Transverse colon (tissue), 4 donors: ENCODE measurements at regions not wholly inside any gene's neighbourhood (a gene's known extent, or its start where the extent isn't known, plus 50 kb on each side); places are given as distances from the start of the nearest gene placed in this dataset.

Source experiments
- DNase-seq: peaks from one replicate; pipeline ENCODE4 v3.0.0-alpha.2; 2019
- H3K27ac ChIP-seq, 4 donors: fragments of 200-600 bp; sonication (generic); 2 replicates each; pipeline ENCODE4 v1.5.1; 2016 to 2018; ENCODE audit warnings: inconsistent platforms in 4 of 4
- H3K27me3 ChIP-seq: fragments of 200-600 bp; sonication (generic); 2 replicates; pipeline ENCODE4 v1.5.1; 2017; ENCODE audit warnings: inconsistent platforms
- H3K36me3 ChIP-seq, 4 donors: fragments of 200-600 bp; sonication (generic); 2 replicates each; pipeline ENCODE4 v1.5.1; 2017 to 2019; ENCODE audit warnings: inconsistent platforms in 4 of 4
- H3K4me1 ChIP-seq, 4 donors: fragments of 200-600 bp; sonication (generic); 2 replicates each; pipeline ENCODE4 v1.5.1; 2017 to 2020; ENCODE audit warnings: inconsistent platforms in 4 of 4
- H3K4me3 ChIP-seq, 4 donors: fragments of 200-600 bp; sonication (generic); 1 replicate in 1 of 4; 2 replicates in 3 of 4; pipeline versions ENCODE4 v1.5.1 to v1.6.1; 2017 to 2019; ENCODE audit warnings: inconsistent platforms in 4 of 4
- H3K9me3 ChIP-seq, 2 donors: fragments of 200-600 bp; sonication (generic); 2 replicates each; pipeline ENCODE4 v1.5.1; 2017 to 2019; ENCODE audit warnings: inconsistent platforms in 2 of 2
- EP300 ChIP-seq: sonication (generic); formaldehyde crosslinking; IDR thresholded peaks from one replicate; pipeline ENCODE4 v1.6.1; 2017; ENCODE audit warnings: antibody characterized with exemption, low read depth
- POLR2A ChIP-seq: fragments of 450-650 bp; IDR thresholded peaks from one replicate; pipeline ENCODE4 v1.6.1; 2016; ENCODE audit warnings: antibody characterized with exemption, mild to moderate bottlenecking, moderate library complexity
- POLR2AphosphoS5 ChIP-seq, 3 donors: sonication (generic); formaldehyde crosslinking; IDR thresholded peaks; one replicate each; pipeline ENCODE4 v1.6.1; 2016; ENCODE audit warnings: antibody characterized with exemption in 3 of 3
- WGBS, 2 donors: methylation state at CpG; one replicate each; pipeline ENCODE4 v1.1.5; 2018; ENCODE audit warnings: low coverage in 1 of 2; 5-methylcytosine and 5-hydroxymethylcytosine counted together
- in situ Hi-C, 4 donors: fragments of 200-750 bp; cut with MboI; loops; one replicate each; pipeline versions ENCODE4 v1.15.0 to v1.15.1; 2017; ENCODE audit warnings: low sequenced_read_pairs in 3 of 4, low pct_ligation_motif_present in 1 of 4, low pct_unique_long_range_greater_than_20kb in 1 of 4
- intact Hi-C: fragments of 100-400 bp; cut with DNase I; formaldehyde crosslinking; loops from one replicate; pipeline ENCODE4 v1.15.1; 2023; ENCODE audit warnings: low total_unique reads
- small RNA-seq, 4 donors: library from RNA; depleted of rRNA; stranded (forward); fragments of <200 nt; gene quantifications; one replicate each; pipeline ENCODE3, GENCODE V24; 2016
- TF ChIP-seq, protein P1 (sequence below), 5 experiments: fragments of 200-600 bp in 3 of 5; fragments of 450-650 bp in 2 of 5; sonication (generic) in 3 of 5; IDR thresholded peaks; 1 replicate in 2 of 5; 2 replicates in 3 of 5; pipeline ENCODE4 v1.5.1; 2016 to 2017; ENCODE audit warnings: antibody characterized with exemption in 5 of 5, inconsistent platforms in 3 of 5, mild to moderate bottlenecking in 2 of 5, moderate library complexity in 1 of 5

DNA sequence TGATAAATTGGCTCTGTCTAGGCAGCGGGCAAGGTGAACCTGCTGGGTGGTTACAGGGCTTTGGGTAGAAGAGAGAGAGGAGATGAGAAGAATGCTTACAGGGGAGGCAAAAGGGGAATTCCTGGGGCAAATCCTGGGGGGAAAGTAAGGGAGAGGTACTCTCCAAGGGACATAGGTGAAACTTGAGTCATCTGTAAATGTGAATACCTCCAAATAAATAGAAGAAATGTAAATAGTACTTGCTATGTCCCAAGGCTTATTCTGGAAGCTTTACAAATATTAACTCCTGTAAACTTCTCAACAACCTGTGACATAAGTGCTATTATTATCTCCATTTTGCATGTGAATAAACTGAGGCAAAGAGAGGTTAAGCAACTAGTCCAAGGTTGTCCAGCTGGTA is 57.7 kb upstream of the CDK13 start:
- in situ Hi-C loops, result loop anchor here in 1 of 4 donors (25.0 kb wide), 1 partner anchor 170 kb away; no protein-coding TSS in a partner anchor
- 75 to 86% methylated on average over 1 of the region's 1 CpG for WGBS, 2 donors
- peaks cover 0 to 6% (median 0%) of the 10 kb centered on the region in 4 donors for H3K4me1 ChIP-seq
- no peaks in the 10 kb centered on the region for H3K9me3 ChIP-seq
- no peak for DNase-seq
- no peaks in the 10 kb centered on the region for H3K27me3 ChIP-seq
- TF ChIP-seq, protein P1, sequence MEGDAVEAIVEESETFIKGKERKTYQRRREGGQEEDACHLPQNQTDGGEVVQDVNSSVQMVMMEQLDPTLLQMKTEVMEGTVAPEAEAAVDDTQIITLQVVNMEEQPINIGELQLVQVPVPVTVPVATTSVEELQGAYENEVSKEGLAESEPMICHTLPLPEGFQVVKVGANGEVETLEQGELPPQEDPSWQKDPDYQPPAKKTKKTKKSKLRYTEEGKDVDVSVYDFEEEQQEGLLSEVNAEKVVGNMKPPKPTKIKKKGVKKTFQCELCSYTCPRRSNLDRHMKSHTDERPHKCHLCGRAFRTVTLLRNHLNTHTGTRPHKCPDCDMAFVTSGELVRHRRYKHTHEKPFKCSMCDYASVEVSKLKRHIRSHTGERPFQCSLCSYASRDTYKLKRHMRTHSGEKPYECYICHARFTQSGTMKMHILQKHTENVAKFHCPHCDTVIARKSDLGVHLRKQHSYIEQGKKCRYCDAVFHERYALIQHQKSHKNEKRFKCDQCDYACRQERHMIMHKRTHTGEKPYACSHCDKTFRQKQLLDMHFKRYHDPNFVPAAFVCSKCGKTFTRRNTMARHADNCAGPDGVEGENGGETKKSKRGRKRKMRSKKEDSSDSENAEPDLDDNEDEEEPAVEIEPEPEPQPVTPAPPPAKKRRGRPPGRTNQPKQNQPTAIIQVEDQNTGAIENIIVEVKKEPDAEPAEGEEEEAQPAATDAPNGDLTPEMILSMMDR (IDR thresholded peaks at IDR 0.05), result no peak
- TF ChIP-seq EP300, result no peak
- TF ChIP-seq POLR2A, result no peak
- TF ChIP-seq POLR2AphosphoS5 (IDR thresholded peaks at IDR 0.05), result no peak
- H3K27ac ChIP-seq, result no peak overlapping the region
- H3K36me3 ChIP-seq, result no peaks in the 10 kb centered on the region
- intact Hi-C loops, result loop anchor here (5.0 kb wide), 1 partner anchor 165 kb away; no protein-coding TSS in a partner anchor
- H3K4me3 ChIP-seq, result no peak overlapping the region

DNA sequence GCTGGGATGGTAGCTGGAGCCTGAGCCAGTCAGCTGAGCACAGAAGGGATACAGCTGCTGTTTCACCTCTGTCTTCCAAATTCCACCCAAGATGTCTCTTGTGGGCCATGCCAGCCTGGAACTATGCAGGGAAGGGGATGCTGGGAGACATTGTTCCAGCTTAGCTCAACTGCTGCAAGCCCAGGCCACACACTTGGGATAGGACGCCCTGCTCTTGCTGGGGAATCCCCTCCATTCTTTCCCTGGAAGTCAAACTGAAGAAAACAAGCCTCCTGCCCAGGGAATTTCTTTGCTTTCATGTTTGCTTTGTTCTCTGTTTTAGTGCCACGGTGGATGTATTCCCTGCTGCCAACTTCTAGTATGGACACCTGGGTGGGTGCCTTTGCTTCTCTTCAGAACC is 55.2 kb upstream of the CDK13 start:
- no peak for TF ChIP-seq POLR2AphosphoS5 (IDR thresholded peaks at IDR 0.05)
- no peak for TF ChIP-seq POLR2A
- TF ChIP-seq, protein P1 (IDR thresholded peaks at IDR 0.05), result no peak
- TF ChIP-seq EP300, result no peak
- Histone ChIP-seq H3K27ac (no peak overlapping the region), H3K4me1 (peaks cover 0 to 6% (median 0%) of the 10 kb centered on the region in 4 donors), H3K4me3 (no peak overlapping the region), H3K36me3 (no peaks in the 10 kb centered on the region), H3K9me3 (no peaks in the 10 kb centered on the region), H3K27me3 (no peaks in the 10 kb centered on the region)
- intact Hi-C loops, result loop anchor here (5.0 kb wide), 1 partner anchor 162 kb away; no protein-coding TSS in a partner anchor
- no peak for DNase-seq
- WGBS, 2 donors, result 32 to 49% methylated on average over 2 of the region's 2 CpGs
- in situ Hi-C loops, result loop anchor here (5.0 to 25.0 kb wide), 3 partner anchors 152 to 167 kb away; no protein-coding TSS in a partner anchor

DNA sequence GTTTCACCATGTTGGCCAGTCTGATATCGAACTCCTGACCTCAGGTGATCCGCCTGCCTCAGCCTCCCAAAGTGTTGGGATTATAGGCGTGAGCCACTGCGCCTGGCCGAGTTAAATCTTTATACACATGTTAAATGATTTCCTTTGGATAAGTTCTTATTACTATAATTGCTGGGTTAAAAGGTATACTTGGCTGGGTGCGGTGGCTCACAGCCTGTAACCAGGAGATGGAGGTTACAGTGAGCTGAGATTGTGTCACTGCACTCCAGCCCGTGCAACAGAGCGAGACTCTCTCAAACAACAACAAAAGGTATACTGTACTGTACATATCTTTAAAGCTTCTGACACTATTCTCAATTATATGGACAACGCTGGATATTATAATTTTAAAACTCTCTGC is 53.2 kb upstream of the CDK13 start:
- Histone ChIP-seq H3K4me3 (no peak overlapping the region), H3K36me3 (no peaks in the 10 kb centered on the region), H3K4me1 (peaks cover 0 to 6% (median 0%) of the 10 kb centered on the region in 4 donors), H3K27me3 (no peaks in the 10 kb centered on the region), H3K9me3 (no peaks in the 10 kb centered on the region), H3K27ac (no peak overlapping the region)
- WGBS, 2 donors, result 78% methylated on average over 7 to 9 of the region's 9 CpGs
- in situ Hi-C loops, result loop anchor here (5.0 to 25.0 kb wide), 3 partner anchors 150 to 165 kb away; no protein-coding TSS in a partner anchor
- no peak for DNase-seq
- TF ChIP-seq POLR2A, result no peak
- TF ChIP-seq EP300, result no peak
- no peak for TF ChIP-seq POLR2AphosphoS5 (IDR thresholded peaks at IDR 0.05)
- TF ChIP-seq, protein P1 (IDR thresholded peaks at IDR 0.05), result no peak
- intact Hi-C loops, result no loop called here

DNA sequence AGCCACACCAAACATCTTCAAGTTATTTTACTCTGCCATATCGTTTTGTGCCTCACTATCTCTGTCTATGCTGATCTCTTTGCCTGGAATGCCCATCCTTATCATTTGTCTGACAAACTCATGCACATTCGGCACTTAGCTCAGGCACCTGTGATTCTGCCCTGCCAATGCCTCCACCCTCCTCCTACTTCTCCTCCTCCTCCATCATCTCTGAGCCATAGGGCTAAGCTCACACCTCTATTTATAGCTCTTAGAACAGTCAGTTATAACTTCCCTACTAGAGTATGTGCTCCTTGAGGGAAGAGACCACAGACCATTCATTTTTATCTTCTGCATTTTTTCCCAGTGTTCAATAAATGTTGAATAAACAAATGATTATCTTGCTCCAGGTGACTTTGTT is 51.2 kb upstream of the CDK13 start:
- intact Hi-C loops, result no loop called here
- Histone ChIP-seq H3K27me3 (no peaks in the 10 kb centered on the region), H3K9me3 (no peaks in the 10 kb centered on the region), H3K4me1 (peaks cover 0 to 6% (median 0%) of the 10 kb centered on the region in 4 donors), H3K4me3 (no peak overlapping the region), H3K36me3 (no peaks in the 10 kb centered on the region), H3K27ac (no peak overlapping the region)
- TF ChIP-seq POLR2A, result no peak
- TF ChIP-seq POLR2AphosphoS5 (IDR thresholded peaks at IDR 0.05), result no peak
- TF ChIP-seq, protein P1 (IDR thresholded peaks at IDR 0.05), result no peak
- TF ChIP-seq EP300, result no peak
- 0 to 29% methylated on average over 1 to 2 of the region's 2 CpGs for WGBS, 2 donors
- in situ Hi-C loops, result loop anchor here (5.0 to 25.0 kb wide), 3 partner anchors 148 to 163 kb away; no protein-coding TSS in a partner anchor
- no peak for DNase-seq

Small RNAs in the stretch of these regions (small RNA-seq; reads per million reads assigned to genes)
- gene RN7SL496P (0 reads per million in 4 donors), gene RNU6-719P (0 reads per million in 4 donors)
